ENCODE measurements at regions not wholly inside any gene's neighbourhood (a gene's known extent, or its start where the extent isn't known, plus 50 kb on each side); places are given as distances from the start of the nearest gene placed in this dataset.
"Not testable (repeated sequence)": the region's sequence is repeated elsewhere in the genome, so short reads cannot be mapped to it uniquely, and the experiment has no call there.

DNA sequence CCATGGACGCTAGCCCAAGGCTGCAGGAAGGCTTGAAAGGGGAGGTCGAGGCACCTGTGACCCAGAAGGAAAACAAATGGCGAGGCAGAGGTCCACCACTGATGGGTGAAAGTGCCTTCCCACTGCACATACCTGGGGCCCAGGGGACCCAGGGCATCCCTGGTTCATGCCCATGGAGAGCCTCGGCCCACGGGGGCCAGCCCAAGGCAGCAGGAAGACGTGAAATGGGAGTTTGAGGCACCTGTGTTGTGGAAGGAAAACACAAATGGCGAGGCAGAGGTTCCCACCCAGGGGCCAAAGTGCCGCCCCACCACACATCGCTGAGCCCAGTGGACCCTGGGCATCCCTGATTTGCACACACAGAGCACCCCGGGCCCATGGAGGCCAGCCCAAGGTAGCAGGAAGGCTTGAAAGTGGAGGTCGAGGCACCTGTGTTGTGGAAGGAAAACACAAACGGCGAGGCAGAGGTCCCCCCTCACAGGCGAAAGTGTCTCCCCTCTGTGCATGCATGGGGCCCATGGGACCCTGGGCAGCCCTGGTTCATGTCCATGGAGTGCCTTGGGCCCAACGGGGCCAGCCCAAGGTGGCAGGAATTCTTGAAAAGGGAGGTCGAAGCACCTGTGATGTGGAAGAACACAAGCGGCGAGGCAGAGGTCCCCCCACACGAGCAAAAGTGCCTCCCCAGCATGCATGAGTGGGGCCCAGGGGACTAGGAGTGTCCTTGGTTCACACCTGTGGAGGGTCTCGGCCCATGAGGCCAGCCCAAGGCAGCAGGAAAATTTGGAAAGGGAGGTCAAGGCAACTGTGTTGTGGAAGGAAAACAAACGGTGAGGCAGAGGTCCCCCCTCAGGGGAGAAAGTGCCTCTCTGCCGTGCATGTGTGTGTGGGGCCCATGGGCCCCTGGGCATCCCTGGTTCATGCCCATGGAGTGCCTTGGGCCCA, 383.3 kb downstream of the ALG10 start:
- no peak for DNase-seq (ENCODE audit: low read depth in 3 of 3)

- DNase-seq (ENCODE audit: low read depth in 3 of 3), result no peak
These were observed 384.1 kb downstream of the ALG10 start for GRCh38 chr12:34406228-34406995.

GRCh38 chr12:34406996-34407300, 384.7 kb downstream of the ALG10 start:
- no peak for DNase-seq (ENCODE audit: low read depth in 3 of 3)

DNA sequence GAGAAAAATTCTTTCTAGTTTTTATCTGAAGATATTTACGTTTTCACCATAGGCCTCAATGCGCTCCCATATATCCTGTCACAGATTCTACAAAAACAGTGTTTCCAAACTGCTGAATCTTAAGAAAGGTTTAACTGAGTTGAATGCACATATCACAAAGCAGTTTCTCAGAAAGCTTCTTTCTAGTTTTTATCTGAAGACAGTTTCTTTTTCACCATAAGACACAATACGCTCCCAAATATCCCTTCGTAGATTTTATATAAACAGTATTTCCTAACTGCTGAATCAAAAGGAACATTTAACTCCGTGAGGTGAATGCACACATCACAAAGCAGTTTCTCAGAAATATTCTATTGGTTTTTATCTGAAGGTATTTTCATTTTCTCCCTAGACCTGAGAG, 385.5 kb downstream of the ALG10 start:
- DNase-seq (ENCODE audit: low read depth in 3 of 3), result no peak

- not testable (repeated sequence) for DNase-seq (ENCODE audit: low read depth in 3 of 3)
These were observed 409.2 kb downstream of the ALG10 start for GRCh38 chr12:34431509-34431908.

All from stimulated activated CD4-positive, alpha-beta T cell treated with anti-CD3 and anti-CD28 coated beads, TNF-alpha, amount 100 ng/mL, for 24 hours (primary cell).